Fibroblast of skin of right quadriceps (primary cell): ENCODE measurements at regions not wholly inside any gene's neighbourhood (a gene's known extent, or its start where the extent isn't known, plus 50 kb on each side); places are given as distances from the start of the nearest gene placed in this dataset.

Experiments
- DNase-seq: peaks from one replicate; pipeline ENCODE4 v3.0.0-alpha.2; 2013

- no peak for DNase-seq
Measured at GRCh38 chr10:108275895-108276685, 1111.6 kb upstream of the SORCS1 start.

GRCh38 chr10:108260383-108260906, 1095.9 kb upstream of the SORCS1 start:
- DNase-seq: no peak

- no peak for DNase-seq
Measured at GRCh38 chr10:108254089-108254488, 1089.6 kb upstream of the SORCS1 start.

- no peak for DNase-seq
Measured at GRCh38 chr10:108252771-108253170, 1088.3 kb upstream of the SORCS1 start.

- no peak for DNase-seq
Measured at GRCh38 chr10:108250936-108251620, 1086.6 kb upstream of the SORCS1 start.

- DNase-seq: no peak
Measured at GRCh38 chr10:108249940-108250339, 1085.4 kb upstream of the SORCS1 start.

GRCh38 chr10:108244443-108245228, 1080.1 kb upstream of the SORCS1 start:
- DNase-seq: no peak

- DNase-seq: no peak
Measured at GRCh38 chr10:108241166-108241565, 1076.7 kb upstream of the SORCS1 start.

GRCh38 chr10:108238261-108238660, 1073.8 kb upstream of the SORCS1 start:
- DNase-seq: no peak

GRCh38 chr10:108230478-108231170, 1066.1 kb upstream of the SORCS1 start:
- peak; percentile 2 for DNase-seq

GRCh38 chr10:108208732-108209131, 1044.2 kb upstream of the SORCS1 start:
- DNase-seq: no peak

GRCh38 chr10:108208038-108208437, 1043.5 kb upstream of the SORCS1 start:
- no peak for DNase-seq

GRCh38 chr10:108204528-108205305, 1040.2 kb upstream of the SORCS1 start:
- peak; percentile 43 for DNase-seq

- DNase-seq: no peak
Measured at GRCh38 chr10:108203905-108204527, 1039.5 kb upstream of the SORCS1 start.

- DNase-seq: peak; percentile 6
Measured at GRCh38 chr10:108187408-108188012, 1023.0 kb upstream of the SORCS1 start.

- no peak for DNase-seq
Measured at GRCh38 chr10:108184114-108184513, 1019.6 kb upstream of the SORCS1 start.

- DNase-seq: peak; percentile 22
Measured at GRCh38 chr10:108180878-108181277, 1016.4 kb upstream of the SORCS1 start.

GRCh38 chr10:108169846-108170245, 1005.3 kb upstream of the SORCS1 start:
- peak; percentile 37 for DNase-seq

GRCh38 chr10:108167766-108168165, 1003.3 kb upstream of the SORCS1 start:
- no peak for DNase-seq

- no peak for DNase-seq
Measured at GRCh38 chr10:108166401-108166800, 1001.9 kb upstream of the SORCS1 start.

GRCh38 chr10:108147346-108147745, 982.8 kb upstream of the SORCS1 start:
- no peak for DNase-seq
